ENCODE measurements at regions not wholly inside any gene's neighbourhood (a gene's known extent, or its start where the extent isn't known, plus 50 kb on each side); places are given as distances from the start of the nearest gene placed in this dataset.

GRCh38 chr14:87430214-87430613, 562.8 kb downstream of the GALC start:
- no peaks in the 10 kb centered on the region for H3K36me3 Mint-ChIP-seq (ENCODE audit: low read depth)
- intact Hi-C loops (cut with DNase I, micrococcal nuclease), result no loop called here
- no peak for DNase-seq
- Histone ChIP-seq H3K27me3 (ENCODE audit: control insufficient read depth in 1 of 2, insufficient read depth in 2 of 2, low read length in 2 of 2) (no peaks in the 10 kb centered on the region), H3K27ac (ENCODE audit: low read depth in 1 of 2, low read length in 2 of 2) (no peak overlapping the region), H3K4me1 (ENCODE audit: insufficient read depth, low read length) (no peaks in the 10 kb centered on the region), H3K9me3 (ENCODE audit: control insufficient read depth in 1 of 2, insufficient read depth in 1 of 2, low read length in 2 of 2) (peaks cover 0 to 3% of the 10 kb centered on the region in 2 experiments), H3K36me3 (ENCODE audit: insufficient read depth, low read length) (no peaks in the 10 kb centered on the region), H3K4me3 (ENCODE audit: low read length) (no peak overlapping the region)
- ATAC-seq (ENCODE audit: poor library complexity), result no peak
- H3K27ac Mint-ChIP-seq, result no peak overlapping the region
- TF ChIP-seq, protein P1, sequence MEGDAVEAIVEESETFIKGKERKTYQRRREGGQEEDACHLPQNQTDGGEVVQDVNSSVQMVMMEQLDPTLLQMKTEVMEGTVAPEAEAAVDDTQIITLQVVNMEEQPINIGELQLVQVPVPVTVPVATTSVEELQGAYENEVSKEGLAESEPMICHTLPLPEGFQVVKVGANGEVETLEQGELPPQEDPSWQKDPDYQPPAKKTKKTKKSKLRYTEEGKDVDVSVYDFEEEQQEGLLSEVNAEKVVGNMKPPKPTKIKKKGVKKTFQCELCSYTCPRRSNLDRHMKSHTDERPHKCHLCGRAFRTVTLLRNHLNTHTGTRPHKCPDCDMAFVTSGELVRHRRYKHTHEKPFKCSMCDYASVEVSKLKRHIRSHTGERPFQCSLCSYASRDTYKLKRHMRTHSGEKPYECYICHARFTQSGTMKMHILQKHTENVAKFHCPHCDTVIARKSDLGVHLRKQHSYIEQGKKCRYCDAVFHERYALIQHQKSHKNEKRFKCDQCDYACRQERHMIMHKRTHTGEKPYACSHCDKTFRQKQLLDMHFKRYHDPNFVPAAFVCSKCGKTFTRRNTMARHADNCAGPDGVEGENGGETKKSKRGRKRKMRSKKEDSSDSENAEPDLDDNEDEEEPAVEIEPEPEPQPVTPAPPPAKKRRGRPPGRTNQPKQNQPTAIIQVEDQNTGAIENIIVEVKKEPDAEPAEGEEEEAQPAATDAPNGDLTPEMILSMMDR (IDR thresholded peaks at IDR 0.05), result no peak
- ChIA-PET POLR2A (no interaction called here), CTCF (no interaction called here)
- no peaks in the 10 kb centered on the region for H3K27me3 Mint-ChIP-seq
- peaks cover 4% of the 10 kb centered on the region for H3K9me3 Mint-ChIP-seq
- H3K4me1 Mint-ChIP-seq (ENCODE audit: low read depth), result no peaks in the 10 kb centered on the region
- no peak overlapping the region for H3K4me3 Mint-ChIP-seq

GRCh38 chr14:87419925-87420324, 573.1 kb downstream of the GALC start:
- Mint-ChIP-seq H3K27ac (no peak overlapping the region), H3K9me3 (peaks cover 8% of the 10 kb centered on the region), H3K36me3 (ENCODE audit: low read depth) (no peaks in the 10 kb centered on the region), H3K4me1 (ENCODE audit: low read depth) (no peaks in the 10 kb centered on the region), H3K27me3 (no peaks in the 10 kb centered on the region), H3K4me3 (no peak overlapping the region)
- Histone ChIP-seq H3K9me3 (ENCODE audit: control insufficient read depth in 1 of 2, insufficient read depth in 1 of 2, low read length in 2 of 2) (peaks cover 3 to 6% of the 10 kb centered on the region in 2 experiments), H3K27ac (ENCODE audit: low read depth in 1 of 2, low read length in 2 of 2) (no peak overlapping the region), H3K4me3 (ENCODE audit: low read length) (no peak overlapping the region), H3K27me3 (ENCODE audit: control insufficient read depth in 1 of 2, insufficient read depth in 2 of 2, low read length in 2 of 2) (no peaks in the 10 kb centered on the region), H3K36me3 (ENCODE audit: insufficient read depth, low read length) (no peaks in the 10 kb centered on the region), H3K4me1 (ENCODE audit: insufficient read depth, low read length) (no peaks in the 10 kb centered on the region)
- POLR2A ChIA-PET, result no interaction called here
- ATAC-seq (ENCODE audit: poor library complexity), result no peak
- TF ChIP-seq, protein P1 (IDR thresholded peaks at IDR 0.05), result no peak
- CTCF ChIA-PET, result no interaction called here
- intact Hi-C loops (cut with DNase I, micrococcal nuclease), result no loop called here
- DNase-seq, result no peak

GRCh38 chr14:87411370-87411769, 581.6 kb downstream of the GALC start:
- ChIA-PET POLR2A (no interaction called here), CTCF (no interaction called here)
- TF ChIP-seq, protein P1 (IDR thresholded peaks at IDR 0.05), result no peak
- ATAC-seq (ENCODE audit: poor library complexity), result no peak
- no peaks in the 10 kb centered on the region for H3K4me1 ChIP-seq (ENCODE audit: insufficient read depth, low read length)
- no peak overlapping the region for H3K27ac Mint-ChIP-seq
- H3K36me3 Mint-ChIP-seq (ENCODE audit: low read depth), result no peaks in the 10 kb centered on the region
- peaks cover 0 to 3% of the 10 kb centered on the region in 2 experiments for H3K9me3 ChIP-seq (ENCODE audit: control insufficient read depth in 1 of 2, insufficient read depth in 1 of 2, low read length in 2 of 2)
- no peaks in the 10 kb centered on the region for H3K4me1 Mint-ChIP-seq (ENCODE audit: low read depth)
- H3K27me3 ChIP-seq (ENCODE audit: control insufficient read depth in 1 of 2, insufficient read depth in 2 of 2, low read length in 2 of 2), result no peaks in the 10 kb centered on the region
- intact Hi-C loops (cut with DNase I, micrococcal nuclease), result no loop called here
- peaks cover 7% of the 10 kb centered on the region for H3K9me3 Mint-ChIP-seq
- no peaks in the 10 kb centered on the region for H3K27me3 Mint-ChIP-seq
- DNase-seq, result no peak
- no peaks in the 10 kb centered on the region for H3K36me3 ChIP-seq (ENCODE audit: insufficient read depth, low read length)
- no peak overlapping the region for H3K4me3 Mint-ChIP-seq
- no peak overlapping the region for H3K4me3 ChIP-seq (ENCODE audit: low read length)
- H3K27ac ChIP-seq (ENCODE audit: low read depth in 1 of 2, low read length in 2 of 2), result no peak overlapping the region
